SK-N-SH (cell line): ENCODE measurements at regions not wholly inside any gene's neighbourhood (a gene's known extent, or its start where the extent isn't known, plus 50 kb on each side); places are given as distances from the start of the nearest gene placed in this dataset.

Source experiments
- CTCF ChIP-seq: fragments of 200-600 bp; sonication (generic); IDR thresholded peaks from 2 replicates; pipeline ENCODE4 v1.6.1; 2017; ENCODE audit warnings: antibody characterized with exemption, mild to moderate bottlenecking, moderate library complexity
- JUND ChIP-seq: IDR thresholded peaks from 2 replicates; pipeline ENCODE4 v1.4.0; 2012
- ZBTB33 ChIP-seq: IDR thresholded peaks from 2 replicates; pipeline ENCODE4 v1.4.0; 2012; ENCODE audit warnings: low read depth, borderline replicate concordance
- TF ChIP-seq, protein P1 (sequence below): IDR thresholded peaks from 2 replicates; pipeline ENCODE4 v1.6.1; 2012; ENCODE audit warnings: mild to moderate bottlenecking, low read depth, low read length, moderate library complexity

GRCh38 chr12:66776974-66777373 lies 98.1 kb upstream of the GRIP1 start:
- TF ChIP-seq, protein P1, sequence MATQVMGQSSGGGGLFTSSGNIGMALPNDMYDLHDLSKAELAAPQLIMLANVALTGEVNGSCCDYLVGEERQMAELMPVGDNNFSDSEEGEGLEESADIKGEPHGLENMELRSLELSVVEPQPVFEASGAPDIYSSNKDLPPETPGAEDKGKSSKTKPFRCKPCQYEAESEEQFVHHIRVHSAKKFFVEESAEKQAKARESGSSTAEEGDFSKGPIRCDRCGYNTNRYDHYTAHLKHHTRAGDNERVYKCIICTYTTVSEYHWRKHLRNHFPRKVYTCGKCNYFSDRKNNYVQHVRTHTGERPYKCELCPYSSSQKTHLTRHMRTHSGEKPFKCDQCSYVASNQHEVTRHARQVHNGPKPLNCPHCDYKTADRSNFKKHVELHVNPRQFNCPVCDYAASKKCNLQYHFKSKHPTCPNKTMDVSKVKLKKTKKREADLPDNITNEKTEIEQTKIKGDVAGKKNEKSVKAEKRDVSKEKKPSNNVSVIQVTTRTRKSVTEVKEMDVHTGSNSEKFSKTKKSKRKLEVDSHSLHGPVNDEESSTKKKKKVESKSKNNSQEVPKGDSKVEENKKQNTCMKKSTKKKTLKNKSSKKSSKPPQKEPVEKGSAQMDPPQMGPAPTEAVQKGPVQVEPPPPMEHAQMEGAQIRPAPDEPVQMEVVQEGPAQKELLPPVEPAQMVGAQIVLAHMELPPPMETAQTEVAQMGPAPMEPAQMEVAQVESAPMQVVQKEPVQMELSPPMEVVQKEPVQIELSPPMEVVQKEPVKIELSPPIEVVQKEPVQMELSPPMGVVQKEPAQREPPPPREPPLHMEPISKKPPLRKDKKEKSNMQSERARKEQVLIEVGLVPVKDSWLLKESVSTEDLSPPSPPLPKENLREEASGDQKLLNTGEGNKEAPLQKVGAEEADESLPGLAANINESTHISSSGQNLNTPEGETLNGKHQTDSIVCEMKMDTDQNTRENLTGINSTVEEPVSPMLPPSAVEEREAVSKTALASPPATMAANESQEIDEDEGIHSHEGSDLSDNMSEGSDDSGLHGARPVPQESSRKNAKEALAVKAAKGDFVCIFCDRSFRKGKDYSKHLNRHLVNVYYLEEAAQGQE = no peak
- no peak for TF ChIP-seq ZBTB33
- no peak for TF ChIP-seq JUND
- no peak for TF ChIP-seq CTCF
